Endothelial cell of umbilical vein (primary cell): ENCODE measurements at regions not wholly inside any gene's neighbourhood (a gene's known extent, or its start where the extent isn't known, plus 50 kb on each side); places are given as distances from the start of the nearest gene placed in this dataset.
"Not testable (repeated sequence)": the region's sequence is repeated elsewhere in the genome, so short reads cannot be mapped to it uniquely, and the experiment has no call there.

ENCODE experiments used
- BruUV-seq: library from RNA; stranded (reverse); fragments of 400-500 nt; replicated peaks from 2 replicates; lab custom pipeline; 2021; lab: Mats Ljungman, UMichigan
- CTCF ChIA-PET: fragments of 300-600, 350-600 bp; sonication (Branson Sonifier 250); formaldehyde crosslinking; loops from one replicate; lab custom pipeline; 2021; ENCODE audit warnings: antibody characterized with exemption, inconsistent platforms; lab: Charles Lee
- POLR2A ChIA-PET: fragments of 300-600, 350-600 bp; sonication (Branson Sonifier 250); formaldehyde crosslinking; loops from one replicate; lab custom pipeline; 2021; ENCODE audit warnings: antibody characterized with exemption, inconsistent platforms; lab: Charles Lee
- DNase-seq: peaks from one replicate; pipeline ENCODE4 v3.0.0-alpha.2; 2011; ENCODE audit warnings: low read depth, low spot score
- FAIRE-seq: peaks from 2 replicates; lab custom pipeline; 2011; peaks lifted over from hg19 to GRCh38; lab: Jason Lieb, UNC
- H2AFZ ChIP-seq: 2 replicates; pipeline ENCODE4 v1.6.0; 2012; ENCODE audit warnings: low read depth, low read length, control low read depth, inconsistent platforms
- H3K27ac ChIP-seq: 2 replicates; pipeline ENCODE4 v1.5.1; 2011; ENCODE audit warnings: low read depth, mild to moderate bottlenecking, control low read depth, low read length, moderate library complexity; ENCODE audit not compliant: insufficient read depth
- H3K27me3 ChIP-seq, 2 experiments: 2 replicates each; pipeline versions ENCODE4 v1.6.0 to v1.6.1; 2011; ENCODE audit warnings: low read length in 2 of 2, mixed read lengths in 1 of 2; ENCODE audit not compliant: control insufficient read depth in 2 of 2, insufficient read depth in 2 of 2
- H3K36me3 ChIP-seq, 2 experiments: 2 replicates in 1 of 2; 3 replicates in 1 of 2; pipeline ENCODE4 v1.5.1; 2011; ENCODE audit warnings: low read length in 2 of 2, mild to moderate bottlenecking in 1 of 2, moderate library complexity in 1 of 2; ENCODE audit not compliant: control insufficient read depth in 2 of 2, insufficient read depth in 2 of 2; ENCODE audit errors: extremely low read depth in 1 of 2
- H3K4me1 ChIP-seq: 3 replicates; pipeline ENCODE4 v1.5.1; 2011; ENCODE audit warnings: mild to moderate bottlenecking, low read length; ENCODE audit not compliant: control insufficient read depth, insufficient read depth; ENCODE audit errors: extremely low read depth
- H3K4me2 ChIP-seq: 2 replicates; pipeline ENCODE4 v1.6.1; 2011; ENCODE audit warnings: low read length, control low read depth, mixed read lengths; ENCODE audit not compliant: insufficient read depth
- H3K4me3 ChIP-seq, 3 experiments: fragments of 200-600 bp in 1 of 3; sonication (generic), shearing (Covaris generic) in 1 of 3; replicated peaks in 1 of 3; 2 replicates each; pipeline ENCODE4 v1.5.1; 2011 to 2016; ENCODE audit warnings: control low read depth in 3 of 3, low read length in 3 of 3, mild to moderate bottlenecking in 2 of 3, inconsistent platforms in 1 of 3, low read depth in 1 of 3, moderate library complexity in 1 of 3; ENCODE audit not compliant: insufficient read depth in 1 of 3
- H3K79me2 ChIP-seq: 2 replicates; pipeline ENCODE4 v1.6.0; 2012; ENCODE audit warnings: low read length, inconsistent platforms; ENCODE audit not compliant: control insufficient read depth, insufficient read depth
- H3K9ac ChIP-seq: replicated peaks from 2 replicates; pipeline ENCODE3; 2011; ENCODE audit warnings: low read length, control low read depth; ENCODE audit not compliant: insufficient read depth; ENCODE audit errors: extremely low read depth
- H3K9me1 ChIP-seq: replicated peaks from 3 replicates; pipeline ENCODE4 v1.6.0; 2011; ENCODE audit warnings: mild to moderate bottlenecking, low read length; ENCODE audit not compliant: control insufficient read depth, insufficient read depth; ENCODE audit errors: extremely low read depth
- H3K9me3 ChIP-seq: replicated peaks from 2 replicates; pipeline ENCODE4 v1.5.1; 2012; ENCODE audit warnings: low read length, inconsistent platforms; ENCODE audit not compliant: control insufficient read depth, insufficient read depth
- H4K20me1 ChIP-seq: replicated peaks from 2 replicates; pipeline ENCODE3; 2011; ENCODE audit warnings: mild to moderate bottlenecking, low read length; ENCODE audit not compliant: control insufficient read depth, insufficient read depth; ENCODE audit errors: extremely low read depth
- CTCF ChIP-seq, 2 donors: IDR thresholded peaks; 1 replicate in 1 of 2; 2 replicates in 1 of 2; pipeline ENCODE4 v1.5.1; 2011; ENCODE audit warnings: low read length in 2 of 2, mild to moderate bottlenecking in 2 of 2, moderate library complexity in 2 of 2, control low read depth in 1 of 2, inconsistent platforms in 1 of 2, low read depth in 1 of 2; ENCODE audit not compliant: insufficient read depth in 1 of 2; ENCODE audit errors: extremely low read depth in 1 of 2
- EZH2 ChIP-seq: IDR thresholded peaks from 2 replicates; pipeline ENCODE4 v1.6.1; 2012; ENCODE audit warnings: borderline replicate concordance, low read depth, mild to moderate bottlenecking, moderate library complexity, low read length, inconsistent platforms; ENCODE audit not compliant: severe bottlenecking
- FOS ChIP-seq: IDR thresholded peaks from 2 replicates; pipeline ENCODE4 v1.6.1; 2011; ENCODE audit warnings: mild to moderate bottlenecking, low read length, moderate library complexity, borderline replicate concordance; ENCODE audit not compliant: insufficient read depth
- GATA2 ChIP-seq: IDR thresholded peaks from 2 replicates; pipeline ENCODE4 v1.7.0; 2011; ENCODE audit warnings: low read depth, mild to moderate bottlenecking, moderate library complexity, mixed read lengths, low read length; ENCODE audit not compliant: insufficient read length, insufficient read depth
- JUN ChIP-seq: IDR thresholded peaks from 2 replicates; pipeline ENCODE4 v1.6.1; 2011; ENCODE audit warnings: borderline replicate concordance, low read depth; ENCODE audit not compliant: insufficient read length, insufficient read depth
- MAX ChIP-seq: IDR thresholded peaks from 2 replicates; pipeline ENCODE4 v1.6.1; 2011; ENCODE audit not compliant: insufficient read depth, insufficient read length
- MYC ChIP-seq: IDR thresholded peaks from one replicate; pipeline ENCODE4 v1.6.1; 2011; ENCODE audit warnings: mild to moderate bottlenecking, low read depth, low read length
- POLR2A ChIP-seq: IDR thresholded peaks from 2 replicates; pipeline ENCODE4 v1.6.1; 2012; ENCODE audit warnings: low read depth, mild to moderate bottlenecking, control low read depth, low read length
- POLR2AphosphoS5 ChIP-seq: IDR thresholded peaks from 2 replicates; pipeline ENCODE4 v1.6.1; 2012; ENCODE audit warnings: low read depth, mild to moderate bottlenecking, control low read depth, low read length, moderate library complexity; ENCODE audit not compliant: insufficient read depth
- dilution Hi-C: fragments of 300-500 bp; cut with MboI; formaldehyde crosslinking; loops from one replicate; pipeline ENCODE4 v1.15.0; 2019; ENCODE audit warnings: low sequenced_read_pairs; ENCODE audit not compliant: extremely low pct_ligation_motif_present
- intact Hi-C: fragments of 100-400 bp; cut with micrococcal nuclease; formaldehyde crosslinking; loops from one replicate; pipeline ENCODE4 v1.10.0; 2022

GRCh38 chr1:121459235-121459634, 274.5 kb downstream of the SRGAP2C start:
- no peaks in the 10 kb centered on the region for H3K27me3 ChIP-seq
- H3K27ac ChIP-seq: no peak overlapping the region
- no peaks in the 10 kb centered on the region for H3K9me3 ChIP-seq
- intact Hi-C loops (loop anchor here (5.0 kb wide), 1 partner anchor 37 kb away; no protein-coding TSS in a partner anchor), dilution Hi-C loops (no loop called here)
- no peak for TF ChIP-seq FOS
- no peak for TF ChIP-seq MAX
- TF ChIP-seq JUN: no peak
- no peak for TF ChIP-seq POLR2AphosphoS5
- no peak for TF ChIP-seq MYC
- TF ChIP-seq GATA2: no peak
- TF ChIP-seq POLR2A: no peak
- TF ChIP-seq CTCF (IDR thresholded peaks at IDR 0.05; ENCODE audit: extremely low read depth in 1 of 2, insufficient read depth in 1 of 2, low read depth in 1 of 2, low read length in 2 of 2): no peak
- TF ChIP-seq EZH2: no peak
- H3K36me3 ChIP-seq: no peaks in the 10 kb centered on the region
- H3K79me2 ChIP-seq: no peaks in the 10 kb centered on the region
- no peaks in the 10 kb centered on the region for H3K9me1 ChIP-seq
- FAIRE-seq (no peak), DNase-seq (no peak)
- no peak overlapping the region for H3K4me2 ChIP-seq
- BruUV-seq: no TSS peak
- no peak overlapping the region for H2AFZ ChIP-seq
- H3K9ac ChIP-seq: no peak overlapping the region
- POLR2A ChIA-PET: no interaction called here
- no peaks in the 10 kb centered on the region for H3K4me1 ChIP-seq
- no peaks in the 10 kb centered on the region for H4K20me1 ChIP-seq
- CTCF ChIA-PET: no interaction called here
- no peak overlapping the region for H3K4me3 ChIP-seq

DNA sequence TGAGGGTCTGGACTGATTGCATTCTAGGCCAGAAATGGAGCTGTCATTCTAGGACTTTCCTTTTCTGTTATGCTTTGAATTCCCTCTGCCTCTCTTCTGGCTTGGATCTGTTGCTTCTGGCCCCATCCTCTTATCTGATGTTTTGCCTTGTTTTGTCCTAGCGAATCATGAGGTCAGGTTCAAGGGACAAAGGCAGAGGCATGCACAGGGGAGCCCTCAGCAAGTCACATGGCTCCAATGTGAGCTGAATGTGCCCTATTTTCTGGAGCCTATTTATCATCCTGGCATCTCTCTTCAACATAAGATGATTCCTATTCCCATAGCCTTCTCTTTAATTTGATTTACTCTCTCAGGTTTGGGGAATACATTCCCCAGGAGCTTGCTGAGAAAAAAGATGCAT, 284.6 kb downstream of the SRGAP2C start:
- POLR2A ChIA-PET, intact Hi-C loops, H3K79me2 ChIP-seq, BruUV-seq, H3K36me3 ChIP-seq, H3K27ac ChIP-seq, DNase-seq, H3K9me1 ChIP-seq, H3K4me3 ChIP-seq, H4K20me1 ChIP-seq, H2AFZ ChIP-seq, dilution Hi-C loops, H3K9ac ChIP-seq, H3K4me2 ChIP-seq, H3K4me1 ChIP-seq, H3K9me3 ChIP-seq, H3K27me3 ChIP-seq, CTCF ChIA-PET: not testable (repeated sequence)
- FAIRE-seq: peak; percentile 73

GRCh38 chr1:121470401-121470800, 285.6 kb downstream of the SRGAP2C start:
- H2AFZ ChIP-seq, POLR2A ChIA-PET, H3K36me3 ChIP-seq, H3K4me1 ChIP-seq, H4K20me1 ChIP-seq, H3K4me2 ChIP-seq, H3K9me3 ChIP-seq, DNase-seq, H3K79me2 ChIP-seq, H3K9ac ChIP-seq, intact Hi-C loops, FAIRE-seq, CTCF ChIA-PET, H3K27me3 ChIP-seq, H3K27ac ChIP-seq, H3K9me1 ChIP-seq, dilution Hi-C loops, BruUV-seq, H3K4me3 ChIP-seq: not testable (repeated sequence)
